GM23338 (cell line): ENCODE measurements at regions not wholly inside any gene's neighbourhood (a gene's known extent, or its start where the extent isn't known, plus 50 kb on each side); places are given as distances from the start of the nearest gene placed in this dataset.

Source experiments
- EZH2 ChIP-seq: fragments of 200-600 bp; sonication (generic); IDR thresholded peaks from one replicate; pipeline ENCODE4 v1.8.0; 2017; ENCODE audit warnings: antibody characterized with exemption, mild to moderate bottlenecking, low read depth; ENCODE audit not compliant: unreplicated experiment
- EZH2phosphoT487 ChIP-seq: fragments of 200-600 bp; sonication (generic); IDR thresholded peaks from one replicate; pipeline ENCODE4 v1.8.1; 2018; ENCODE audit warnings: antibody characterized with exemption; ENCODE audit not compliant: unreplicated experiment
- TF ChIP-seq, protein P1 (sequence below), 2 experiments: fragments of 200-600 bp in 1 of 2; sonication (generic) in 1 of 2; conservative IDR thresholded peaks; 2 replicates each; pipeline versions ENCODE4 v1.5.1 to v1.6.1; 2016 to 2017; ENCODE audit warnings: antibody characterized with exemption in 2 of 2, low read depth in 2 of 2, mild to moderate bottlenecking in 2 of 2, moderate library complexity in 1 of 2

GRCh38 chr1:175884369-175884768, 141.0 kb upstream of the TNR start:
- TF ChIP-seq, protein P1, sequence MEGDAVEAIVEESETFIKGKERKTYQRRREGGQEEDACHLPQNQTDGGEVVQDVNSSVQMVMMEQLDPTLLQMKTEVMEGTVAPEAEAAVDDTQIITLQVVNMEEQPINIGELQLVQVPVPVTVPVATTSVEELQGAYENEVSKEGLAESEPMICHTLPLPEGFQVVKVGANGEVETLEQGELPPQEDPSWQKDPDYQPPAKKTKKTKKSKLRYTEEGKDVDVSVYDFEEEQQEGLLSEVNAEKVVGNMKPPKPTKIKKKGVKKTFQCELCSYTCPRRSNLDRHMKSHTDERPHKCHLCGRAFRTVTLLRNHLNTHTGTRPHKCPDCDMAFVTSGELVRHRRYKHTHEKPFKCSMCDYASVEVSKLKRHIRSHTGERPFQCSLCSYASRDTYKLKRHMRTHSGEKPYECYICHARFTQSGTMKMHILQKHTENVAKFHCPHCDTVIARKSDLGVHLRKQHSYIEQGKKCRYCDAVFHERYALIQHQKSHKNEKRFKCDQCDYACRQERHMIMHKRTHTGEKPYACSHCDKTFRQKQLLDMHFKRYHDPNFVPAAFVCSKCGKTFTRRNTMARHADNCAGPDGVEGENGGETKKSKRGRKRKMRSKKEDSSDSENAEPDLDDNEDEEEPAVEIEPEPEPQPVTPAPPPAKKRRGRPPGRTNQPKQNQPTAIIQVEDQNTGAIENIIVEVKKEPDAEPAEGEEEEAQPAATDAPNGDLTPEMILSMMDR (conservative IDR thresholded peaks at IDR 0.05; ENCODE audit: low read depth in 2 of 2) = no peak
- TF ChIP-seq EZH2phosphoT487 (no peak), EZH2 (no peak)
